ENCODE measurements at regions not wholly inside any gene's neighbourhood (a gene's known extent, or its start where the extent isn't known, plus 50 kb on each side); places are given as distances from the start of the nearest gene placed in this dataset.

DNA sequence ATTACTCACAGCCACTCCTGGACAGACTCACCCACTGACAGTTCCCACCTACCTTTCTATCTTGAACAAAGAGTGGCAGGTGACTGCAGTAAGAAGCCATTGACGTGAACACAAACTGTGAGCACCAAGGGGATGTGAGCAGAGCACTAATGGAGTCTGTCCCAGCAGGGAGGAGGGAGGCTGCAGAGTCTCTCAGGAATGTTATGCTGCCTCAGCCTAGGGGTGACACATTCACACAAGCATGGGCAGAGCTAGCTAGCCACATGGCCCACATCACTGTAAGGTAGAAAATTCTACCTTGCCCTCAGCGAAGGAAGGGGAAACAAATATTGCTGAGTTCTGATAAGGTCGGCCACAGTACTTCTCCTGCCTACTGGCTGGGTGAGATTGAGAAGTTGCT is 56.8 kb upstream of the PTGFRN start:
- no peak overlapping the region for H2AFZ ChIP-seq (ENCODE audit: control insufficient read depth, low read depth, low read length)
- POLR2A ChIA-PET: interaction anchor here (1.2 to 1.5 kb wide), 3 partner anchors 9 to 115 kb away, joined by 3 to 5 read pairs (median 4); no protein-coding TSS in a partner anchor
- no TSS peak for BruUV-seq (replicated peaks)
- no peak overlapping the region for H3K9ac ChIP-seq (ENCODE audit: control insufficient read depth, insufficient read depth, low read length)
- H4K20me1 ChIP-seq (ENCODE audit: control insufficient read depth, insufficient read depth): no peaks in the 10 kb centered on the region
- ATAC-seq (no peak), FAIRE-seq (no peak), DNase-seq (ENCODE audit: low read depth, low spot score) (no peak)
- RAD21 ChIA-PET (ENCODE audit: unreplicated experiment): interaction anchor here (1.0 to 2.1 kb wide), 11 partner anchors 11 to 278 kb away, joined by 4 to 15 read pairs (median 7); no protein-coding TSS in a partner anchor
- CTCF ChIA-PET: interaction anchor here (1.0 to 1.7 kb wide), 8 partner anchors 28 to 204 kb away, joined by 3 to 15 read pairs (median 4); no protein-coding TSS in a partner anchor
- no peak overlapping the region for H3K4me2 ChIP-seq (ENCODE audit: control insufficient read depth, insufficient read depth)
- no peak overlapping the region for H3K27ac ChIP-seq (ENCODE audit: control insufficient read depth, insufficient read depth)
- SMC1A ChIA-PET (ENCODE audit: uncharacterized antibody, unreplicated experiment): interaction anchor here (0.9 to 7.0 kb wide), 19 partner anchors 11 to 207 kb away, joined by 3 to 122 read pairs (median 5); partner anchors contain the start of genes CD101 and TTF2
- no peaks in the 10 kb centered on the region for H3K36me3 ChIP-seq (ENCODE audit: control insufficient read depth in 2 of 2, insufficient read depth in 2 of 2, low read length in 1 of 2)
- in situ Hi-C loops (cut with MboI) (no loop called here), intact Hi-C loops (cut with micrococcal nuclease; ENCODE audit: unreplicated experiment) (no loop called here)
- H3K4me3 ChIP-seq: no peak overlapping the region
- 0 out of 2 replicates have a peak, but pooled peaks cover 4% of the 10 kb centered on the region for H3K4me1 ChIP-seq (ENCODE audit: control insufficient read depth, insufficient read depth, low read length)
- TF ChIP-seq YY1 (IDR thresholded peaks at IDR 0.05; ENCODE audit: low read depth, low read length): no peak
- TF ChIP-seq SUPT20H (IDR thresholded peaks at IDR 0.05; ENCODE audit: borderline replicate concordance, control insufficient read depth, low read depth, low read length): no peak
- TF ChIP-seq ZSCAN29 (IDR thresholded peaks at IDR 0.05): no peak
- TF ChIP-seq HDAC6 (IDR thresholded peaks at IDR 0.05; ENCODE audit: unreplicated experiment): no peak
- no peak for TF ChIP-seq SIN3A (IDR thresholded peaks at IDR 0.05; ENCODE audit: low read depth, low read length)
- no peak for TF ChIP-seq ZNF687 (IDR thresholded peaks at IDR 0.05)
- TF ChIP-seq, protein P1, sequence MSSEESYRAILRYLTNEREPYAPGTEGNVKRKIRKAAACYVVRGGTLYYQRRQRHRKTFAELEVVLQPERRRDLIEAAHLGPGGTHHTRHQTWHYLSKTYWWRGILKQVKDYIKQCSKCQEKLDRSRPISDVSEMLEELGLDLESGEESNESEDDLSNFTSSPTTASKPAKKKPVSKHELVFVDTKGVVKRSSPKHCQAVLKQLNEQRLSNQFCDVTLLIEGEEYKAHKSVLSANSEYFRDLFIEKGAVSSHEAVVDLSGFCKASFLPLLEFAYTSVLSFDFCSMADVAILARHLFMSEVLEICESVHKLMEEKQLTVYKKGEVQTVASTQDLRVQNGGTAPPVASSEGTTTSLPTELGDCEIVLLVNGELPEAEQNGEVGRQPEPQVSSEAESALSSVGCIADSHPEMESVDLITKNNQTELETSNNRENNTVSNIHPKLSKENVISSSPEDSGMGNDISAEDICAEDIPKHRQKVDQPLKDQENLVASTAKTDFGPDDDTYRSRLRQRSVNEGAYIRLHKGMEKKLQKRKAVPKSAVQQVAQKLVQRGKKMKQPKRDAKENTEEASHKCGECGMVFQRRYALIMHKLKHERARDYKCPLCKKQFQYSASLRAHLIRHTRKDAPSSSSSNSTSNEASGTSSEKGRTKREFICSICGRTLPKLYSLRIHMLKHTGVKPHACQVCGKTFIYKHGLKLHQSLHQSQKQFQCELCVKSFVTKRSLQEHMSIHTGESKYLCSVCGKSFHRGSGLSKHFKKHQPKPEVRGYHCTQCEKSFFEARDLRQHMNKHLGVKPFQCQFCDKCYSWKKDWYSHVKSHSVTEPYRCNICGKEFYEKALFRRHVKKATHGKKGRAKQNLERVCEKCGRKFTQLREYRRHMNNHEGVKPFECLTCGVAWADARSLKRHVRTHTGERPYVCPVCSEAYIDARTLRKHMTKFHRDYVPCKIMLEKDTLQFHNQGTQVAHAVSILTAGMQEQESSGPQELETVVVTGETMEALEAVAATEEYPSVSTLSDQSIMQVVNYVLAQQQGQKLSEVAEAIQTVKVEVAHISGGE (CRISPR knock-in tag; IDR thresholded peaks at IDR 0.05): no peak
- no peak for TF ChIP-seq CEBPZ (IDR thresholded peaks at IDR 0.05; ENCODE audit: low read depth, low read length)
- TF ChIP-seq PAX8 (IDR thresholded peaks at IDR 0.05): no peak
- no peak for TF ChIP-seq MTA3 (IDR thresholded peaks at IDR 0.05; ENCODE audit: borderline replicate concordance, low read length)
- no peak for TF ChIP-seq MYB (IDR thresholded peaks at IDR 0.05; ENCODE audit: borderline replicate concordance, low read depth, low read length)
- TF ChIP-seq KAT2A (conservative IDR thresholded peaks at IDR 0.05; ENCODE audit: control insufficient read depth, low read depth, low read length): no peak
- no peaks in the 10 kb centered on the region for H3K79me2 ChIP-seq (ENCODE audit: control insufficient read depth, insufficient read depth, low read length)
- no peaks in the 10 kb centered on the region for H3K9me3 ChIP-seq (replicated peaks; ENCODE audit: control insufficient read depth, insufficient read depth, low read length)
- H3K27me3 ChIP-seq (replicated peaks in 1 of 2; ENCODE audit: control insufficient read depth in 2 of 2, insufficient read depth in 2 of 2, low read length in 1 of 2): no peaks in the 10 kb centered on the region
- 47% methylated on average over 3 of the region's 3 CpGs for WGBS (ENCODE audit: insufficient coverage, insufficient replicate concordance, low lambda C conversion rate, missing lambda C conversion rate)

Data from GM12878 (cell line).